SJCRH30 (cell line): ENCODE measurements at regions not wholly inside any gene's neighbourhood (a gene's known extent, or its start where the extent isn't known, plus 50 kb on each side); places are given as distances from the start of the nearest gene placed in this dataset.
"Not testable (repeated sequence)": the region's sequence is repeated elsewhere in the genome, so short reads cannot be mapped to it uniquely, and the experiment has no call there.

Experiments
- DNase-seq, 2 experiments: peaks; one replicate each; pipeline ENCODE4 v3.0.0-alpha.2; 2015 to 2020
- H3K27ac ChIP-seq: fragments of 250-450 bp; sonication (Bioruptor Pico); 2 replicates; pipeline ENCODE4 v1.5.1; 2020; ENCODE audit warnings: mild to moderate bottlenecking, moderate library complexity
- H3K27me3 ChIP-seq: fragments of 250-450 bp; sonication (Bioruptor Pico); 2 replicates; pipeline ENCODE4 v1.5.1; 2020; ENCODE audit warnings: mild to moderate bottlenecking, moderate library complexity
- H3K36me3 ChIP-seq: fragments of 250-450 bp; sonication (Bioruptor Pico); 2 replicates; pipeline ENCODE4 v1.5.1; 2020; ENCODE audit warnings: mild to moderate bottlenecking, moderate library complexity
- H3K4me1 ChIP-seq: fragments of 250-450 bp; sonication (Bioruptor Pico); 2 replicates; pipeline ENCODE4 v1.5.1; 2020; ENCODE audit warnings: mild to moderate bottlenecking, moderate library complexity
- H3K4me3 ChIP-seq: fragments of 250-450 bp; sonication (Bioruptor Pico); 2 replicates; pipeline ENCODE4 v1.5.1; 2020; ENCODE audit warnings: mild to moderate bottlenecking, moderate library complexity
- H3K9me3 ChIP-seq: fragments of 250-450 bp; sonication (Bioruptor Pico); replicated peaks from 2 replicates; pipeline ENCODE4 v1.5.1; 2020; ENCODE audit warnings: mild to moderate bottlenecking, moderate library complexity

DNA sequence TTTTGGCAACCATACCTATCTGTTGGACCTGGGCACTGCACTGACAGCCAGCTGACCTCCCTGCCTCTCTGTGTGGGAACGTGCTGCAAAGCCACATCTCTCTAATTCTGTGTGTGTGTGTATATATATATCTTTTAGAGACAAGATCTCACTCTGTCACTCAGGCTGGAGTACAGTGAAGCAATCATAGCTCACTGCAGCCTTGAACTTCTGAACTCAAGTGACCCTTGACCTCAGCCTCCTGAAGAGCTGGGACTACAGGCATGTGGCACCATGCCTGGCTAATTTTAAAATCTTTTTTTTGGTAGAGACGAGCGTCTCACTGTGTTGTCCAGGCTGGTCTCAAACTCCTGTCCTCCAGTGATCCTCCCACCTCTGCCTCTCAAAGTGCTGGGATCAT, 282.2 kb upstream of the PLGLB2 start:
- H3K4me3 ChIP-seq, H3K9me3 ChIP-seq, H3K4me1 ChIP-seq, H3K27ac ChIP-seq, H3K36me3 ChIP-seq, DNase-seq, H3K27me3 ChIP-seq: not testable (repeated sequence)

DNA sequence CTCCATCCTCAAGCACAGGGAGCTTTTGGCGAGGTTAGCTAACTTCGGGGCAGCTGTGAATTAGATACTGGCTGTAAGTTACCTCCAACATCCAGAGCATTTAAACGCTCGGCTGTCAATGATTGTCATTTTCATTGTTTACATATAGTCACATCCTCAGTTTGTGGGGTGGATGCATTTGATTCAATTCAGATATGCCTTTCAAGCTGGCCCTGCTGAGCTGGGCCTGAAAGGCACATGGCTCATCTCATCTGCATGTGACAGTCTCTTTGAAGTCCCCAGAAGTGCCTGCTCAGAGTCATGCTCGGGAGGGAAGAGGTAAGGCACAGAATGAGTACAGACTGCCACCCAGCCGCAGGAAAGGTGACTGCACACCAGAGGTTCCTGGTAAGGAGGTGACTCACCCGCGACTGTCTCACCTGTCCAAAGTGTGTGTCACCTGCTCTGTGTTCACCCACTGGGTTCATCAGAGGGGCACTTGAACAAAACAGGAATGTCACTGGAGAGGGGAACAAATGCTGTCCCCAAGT, 281.2 kb upstream of the PLGLB2 start:
- H3K36me3 ChIP-seq, H3K27me3 ChIP-seq, H3K27ac ChIP-seq, H3K9me3 ChIP-seq, DNase-seq, H3K4me1 ChIP-seq, H3K4me3 ChIP-seq: not testable (repeated sequence)

DNA sequence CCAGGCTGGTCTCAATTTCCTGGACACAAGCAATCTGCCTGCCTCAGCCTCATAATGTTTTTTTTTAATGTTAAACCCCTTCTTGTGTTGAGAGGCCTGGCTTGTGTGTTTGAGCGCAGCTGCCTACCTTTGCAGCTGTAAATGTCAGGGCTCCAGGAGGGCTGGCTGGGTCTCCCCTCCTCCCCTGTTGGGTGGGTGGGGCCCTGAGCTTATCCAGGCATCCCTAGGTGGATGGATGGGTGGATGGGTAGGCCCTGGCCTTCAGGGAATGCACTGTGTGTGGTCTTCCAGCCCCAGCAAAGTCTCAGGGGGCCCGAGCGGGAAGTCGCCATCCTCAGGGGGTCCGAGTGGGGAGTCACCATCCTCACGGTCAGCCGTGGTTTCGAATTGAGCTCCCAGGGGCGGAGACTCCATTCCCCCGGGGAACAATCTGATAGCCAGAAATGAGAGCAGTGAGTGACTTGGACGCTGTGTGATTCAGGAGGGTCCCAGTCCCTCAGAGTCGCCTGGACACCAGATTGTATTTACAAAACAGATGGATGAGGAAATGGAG, 279.4 kb upstream of the PLGLB2 start:
- not testable (repeated sequence) for H3K27me3 ChIP-seq, H3K36me3 ChIP-seq, H3K4me1 ChIP-seq, H3K9me3 ChIP-seq
- peak overlapping the region; percentile 41 for H3K27ac ChIP-seq
- peak; percentile 85 to 88 for DNase-seq
- H3K4me3 ChIP-seq = peak overlapping the region; percentile 24

DNA sequence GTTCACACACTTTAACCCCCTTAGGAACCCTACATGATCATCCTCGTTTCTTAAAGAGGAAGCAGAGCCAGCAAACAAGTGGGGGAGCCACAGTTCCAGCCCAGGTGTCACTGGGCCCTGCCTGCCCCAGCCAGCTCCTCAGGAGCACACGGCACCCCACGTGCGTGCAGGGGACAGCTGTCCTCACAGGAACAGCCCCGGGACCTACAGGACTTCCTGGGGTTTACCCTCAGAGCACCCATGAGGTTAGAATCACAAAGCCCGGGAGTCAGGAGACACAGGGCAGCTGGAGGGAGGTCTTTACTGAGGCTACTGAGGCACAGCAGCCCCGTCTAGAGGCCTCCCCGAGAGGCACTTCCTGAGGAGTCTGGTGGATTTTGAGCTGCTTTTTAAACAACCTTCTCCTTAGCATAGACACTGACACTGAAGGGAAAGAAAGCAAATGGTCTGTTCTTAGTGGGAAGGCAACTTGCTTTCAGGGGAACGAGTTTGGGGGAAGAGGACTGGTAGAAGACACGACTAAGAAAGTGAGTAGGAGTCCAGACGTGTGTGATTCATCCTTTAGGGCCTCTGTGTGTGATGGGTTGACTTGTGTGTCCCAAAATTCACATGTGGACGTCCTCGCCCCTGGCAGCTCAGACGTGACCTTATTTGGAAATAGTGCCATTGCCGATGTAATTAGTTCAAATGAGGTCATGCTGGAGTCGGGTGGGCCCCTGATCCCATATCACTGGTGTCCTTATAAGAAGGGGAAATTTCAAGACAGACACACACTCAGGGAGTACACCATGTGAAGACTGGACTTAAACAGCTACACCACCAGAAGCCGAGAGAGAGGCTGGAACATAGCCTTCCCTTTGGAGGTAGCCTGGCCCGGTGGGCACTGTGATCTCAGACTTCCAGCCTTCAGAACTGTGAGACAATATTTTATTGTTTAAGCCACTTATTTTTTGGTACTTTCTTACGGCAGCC, 278.4 kb upstream of the PLGLB2 start:
- not testable (repeated sequence) for H3K4me1 ChIP-seq, H3K36me3 ChIP-seq, H3K27me3 ChIP-seq, H3K9me3 ChIP-seq
- peak; percentile 83 to 87 for DNase-seq
- H3K27ac ChIP-seq = peak overlapping the region; percentile 78
- peak overlapping the region; percentile 31 for H3K4me3 ChIP-seq

DNA sequence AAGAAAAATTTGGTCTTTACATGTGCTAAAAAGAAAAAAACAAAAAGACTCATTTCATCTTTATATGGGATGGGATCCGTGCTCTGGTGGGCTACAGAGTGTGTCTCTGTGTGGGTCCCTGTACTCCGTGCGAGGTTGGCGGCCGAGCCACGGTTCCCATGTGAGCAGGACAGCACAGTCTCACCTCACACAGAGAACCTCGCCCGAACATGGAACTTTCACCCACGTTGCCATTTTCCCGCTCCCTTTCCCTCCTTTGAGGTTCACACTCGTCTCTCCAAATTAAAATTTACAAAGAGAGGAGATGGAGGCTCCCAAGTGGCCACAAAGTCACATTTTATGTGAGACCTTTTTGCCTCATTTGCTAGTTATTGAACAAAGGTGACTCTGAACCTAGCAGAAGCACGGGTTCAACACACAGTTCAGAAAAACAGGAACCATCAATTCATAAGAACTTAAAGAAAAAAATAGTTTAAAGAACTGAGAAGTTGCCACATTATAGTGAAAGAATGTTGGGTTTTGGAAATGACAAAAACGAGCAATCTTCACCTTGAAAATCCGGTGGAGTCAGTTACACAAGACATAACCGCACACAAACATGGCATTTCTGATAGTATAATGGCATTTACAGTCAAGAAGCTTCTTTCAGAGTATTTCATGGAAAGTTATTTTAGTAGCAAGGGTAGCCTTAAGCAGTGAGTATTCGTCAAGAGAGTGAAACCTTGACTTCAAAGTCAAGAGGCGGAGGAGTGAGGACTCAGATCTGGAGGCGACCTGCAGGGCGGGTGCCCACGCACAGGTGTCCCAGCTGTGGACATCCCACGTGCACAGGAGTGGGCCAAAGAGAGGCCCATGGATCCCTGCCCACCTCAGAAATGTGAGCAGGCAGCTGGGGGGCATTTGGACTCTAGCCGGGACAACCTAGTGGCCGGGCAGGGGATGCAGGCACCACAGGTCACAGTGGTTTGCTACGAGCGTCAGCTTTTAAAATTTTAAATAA, 277.2 kb upstream of the PLGLB2 start:
- not testable (repeated sequence) for H3K4me1 ChIP-seq, H3K27ac ChIP-seq, H3K4me3 ChIP-seq, H3K27me3 ChIP-seq, H3K9me3 ChIP-seq, DNase-seq, H3K36me3 ChIP-seq

DNA sequence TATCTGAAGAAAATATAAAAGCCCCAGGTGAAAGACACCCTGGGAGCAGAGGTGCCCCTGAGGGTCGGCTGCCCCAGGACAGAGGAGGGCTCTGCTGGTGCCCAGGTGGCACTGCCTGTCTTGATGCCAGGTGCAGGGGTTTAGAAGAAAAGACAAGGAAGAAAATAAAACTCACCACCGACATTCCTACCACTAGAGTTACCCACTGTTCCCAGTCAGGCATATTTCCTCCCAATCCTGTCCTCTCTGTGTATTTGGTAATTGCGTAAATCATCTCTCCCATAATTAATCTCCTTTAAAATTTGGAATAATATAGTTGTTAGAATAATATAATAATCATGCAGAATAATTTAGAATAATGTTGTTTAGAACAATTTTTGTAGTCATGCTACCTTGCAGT, 276.4 kb upstream of the PLGLB2 start:
- H3K27me3 ChIP-seq = not testable (repeated sequence)

DNA sequence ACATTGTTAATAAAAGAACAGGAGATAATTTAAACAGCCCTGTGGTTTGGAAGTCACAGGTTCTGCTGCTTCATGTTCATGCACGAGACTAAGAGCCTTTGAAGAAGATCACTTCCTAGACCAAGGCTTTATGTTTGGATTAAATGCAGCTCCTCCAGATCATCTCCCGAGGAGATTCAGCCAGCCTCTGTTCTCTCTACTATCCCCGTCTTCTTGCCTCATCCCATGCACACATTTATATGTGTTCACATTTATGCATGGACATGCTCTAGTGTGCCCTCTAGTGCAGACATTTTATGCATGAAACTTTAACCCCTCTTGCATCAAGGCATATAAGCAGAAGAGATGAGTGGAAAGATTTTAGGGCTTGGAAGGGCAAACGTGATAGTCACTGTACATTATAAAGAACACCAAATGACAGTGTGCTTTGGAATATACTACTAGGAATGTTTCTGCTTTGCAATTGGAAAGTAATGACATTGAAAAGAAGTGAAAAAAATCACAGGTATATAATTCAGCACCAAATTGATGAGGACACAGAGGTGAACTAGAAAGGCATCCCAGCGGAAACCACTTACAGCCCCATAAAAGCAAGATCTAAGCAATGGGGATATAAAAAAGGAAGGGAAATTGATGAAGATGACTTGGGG, 271.5 kb upstream of the PLGLB2 start:
- not testable (repeated sequence) for DNase-seq, H3K4me3 ChIP-seq, H3K27ac ChIP-seq, H3K9me3 ChIP-seq, H3K4me1 ChIP-seq, H3K36me3 ChIP-seq, H3K27me3 ChIP-seq

More for the DNA sequence above, 276.4 kb upstream of the PLGLB2 start:
- not testable (repeated sequence) for H3K27ac ChIP-seq, H3K4me3 ChIP-seq, H3K9me3 ChIP-seq, DNase-seq, H3K4me1 ChIP-seq, H3K36me3 ChIP-seq

DNA sequence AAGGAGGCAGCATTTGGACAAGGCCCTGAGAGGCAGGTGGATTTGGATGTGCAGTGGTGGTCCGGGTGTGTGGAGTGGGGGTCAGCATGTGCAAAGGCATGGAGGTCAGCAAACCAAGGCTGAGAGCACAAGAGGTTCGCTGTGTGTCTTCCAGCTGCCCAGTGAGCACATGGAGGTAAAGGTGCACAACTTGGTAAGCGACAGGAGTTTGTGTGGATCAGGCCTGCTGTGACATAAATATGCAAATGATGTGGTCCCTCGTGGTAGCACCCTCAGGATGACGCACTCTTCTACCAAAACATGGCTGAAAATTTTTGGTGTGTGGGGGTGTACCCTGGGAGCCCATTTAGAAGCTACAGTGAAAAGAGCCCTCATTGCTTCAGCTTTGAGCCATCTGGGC, 271.0 kb upstream of the PLGLB2 start:
- not testable (repeated sequence) for H3K27ac ChIP-seq, H3K9me3 ChIP-seq, DNase-seq, H3K4me3 ChIP-seq, H3K27me3 ChIP-seq, H3K36me3 ChIP-seq, H3K4me1 ChIP-seq

DNA sequence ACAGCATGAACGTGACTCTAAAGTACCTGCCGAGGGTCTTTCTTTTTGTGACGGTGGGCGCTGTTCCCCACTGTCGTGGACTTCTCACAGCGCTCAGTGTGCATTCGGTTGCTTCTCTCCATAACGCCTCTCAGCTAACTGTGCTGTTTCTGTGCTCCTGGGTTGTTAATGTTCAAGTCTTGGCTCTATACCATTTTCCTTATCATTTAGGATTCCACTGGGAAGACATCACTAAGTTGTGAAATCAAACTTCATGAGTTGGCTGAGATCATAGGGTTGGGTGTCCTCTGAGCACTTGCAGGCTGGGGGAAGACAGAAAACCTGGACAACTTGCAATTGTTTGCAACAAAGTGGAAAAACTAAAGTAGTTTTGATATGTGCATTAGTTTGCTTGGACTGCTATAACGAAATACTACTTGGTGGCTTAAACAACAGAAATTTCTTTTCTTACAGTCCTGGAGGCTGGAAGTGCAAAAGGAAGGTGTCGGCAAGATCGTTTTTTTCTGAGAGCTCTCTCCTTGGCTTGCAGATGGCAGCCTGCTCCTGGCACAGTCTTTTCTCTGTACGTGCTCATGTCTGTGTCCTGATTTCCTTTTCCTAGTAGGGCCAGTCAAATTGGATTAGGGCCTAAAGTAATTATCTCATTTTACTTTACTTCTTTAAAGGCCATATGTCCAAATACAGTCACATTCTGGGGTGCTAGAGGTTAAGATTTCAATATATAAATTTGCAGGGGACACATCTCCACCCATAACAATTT, 270.0 kb upstream of the PLGLB2 start:
- not testable (repeated sequence) for DNase-seq, H3K27me3 ChIP-seq, H3K36me3 ChIP-seq, H3K4me1 ChIP-seq, H3K27ac ChIP-seq, H3K4me3 ChIP-seq, H3K9me3 ChIP-seq

DNA sequence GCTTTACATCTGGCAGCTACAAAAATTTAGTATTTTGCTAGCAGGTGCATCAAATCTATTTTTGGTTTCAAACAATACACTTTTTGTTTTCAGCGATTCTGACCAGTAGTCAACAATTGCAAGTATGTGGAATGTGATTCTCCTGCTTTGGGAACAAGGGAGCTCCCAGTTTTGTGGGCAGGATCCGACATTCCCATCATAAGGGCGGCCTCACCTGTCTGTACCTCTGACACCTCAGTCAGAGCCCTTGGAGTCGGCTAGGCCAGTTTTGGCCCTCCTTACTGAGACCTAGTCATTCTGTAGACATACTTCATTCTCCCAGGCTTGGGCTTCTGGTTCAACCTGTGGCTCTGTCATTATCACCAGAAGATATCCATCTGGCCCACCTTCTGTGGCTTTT, 269.0 kb upstream of the PLGLB2 start:
- DNase-seq, H3K4me3 ChIP-seq, H3K4me1 ChIP-seq, H3K27ac ChIP-seq, H3K27me3 ChIP-seq, H3K9me3 ChIP-seq, H3K36me3 ChIP-seq: not testable (repeated sequence)

DNA sequence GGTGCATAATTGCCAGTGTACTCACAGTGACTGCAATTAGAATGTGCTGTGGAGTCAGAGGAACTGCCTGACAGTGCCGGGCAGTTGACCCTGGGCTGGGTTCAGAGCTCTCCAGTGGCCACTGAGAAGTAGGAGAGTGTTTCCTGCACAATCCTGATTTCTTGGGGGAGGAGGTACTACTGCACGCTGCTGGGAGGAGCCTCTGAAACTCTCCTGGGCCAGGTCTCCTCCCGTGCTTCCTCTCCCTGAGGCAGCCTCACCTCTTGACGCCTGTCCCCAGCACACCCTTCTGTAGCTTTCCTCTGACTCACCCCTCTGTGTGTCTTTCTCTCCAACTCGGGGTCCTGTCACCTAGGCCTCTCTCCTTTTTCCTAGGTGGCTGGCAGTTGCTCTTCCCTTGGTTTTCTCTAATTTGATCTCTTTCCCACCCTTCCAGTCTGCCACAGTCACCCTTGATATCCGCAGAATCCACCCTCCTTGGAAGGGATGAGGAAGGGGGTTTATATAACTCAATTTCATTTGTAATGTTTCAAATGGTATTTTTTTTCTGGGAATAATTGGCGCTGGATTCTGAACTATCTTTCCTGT, 264.7 kb upstream of the PLGLB2 start:
- H3K4me3 ChIP-seq, H3K27me3 ChIP-seq, DNase-seq, H3K27ac ChIP-seq, H3K36me3 ChIP-seq, H3K9me3 ChIP-seq, H3K4me1 ChIP-seq: not testable (repeated sequence)

DNA sequence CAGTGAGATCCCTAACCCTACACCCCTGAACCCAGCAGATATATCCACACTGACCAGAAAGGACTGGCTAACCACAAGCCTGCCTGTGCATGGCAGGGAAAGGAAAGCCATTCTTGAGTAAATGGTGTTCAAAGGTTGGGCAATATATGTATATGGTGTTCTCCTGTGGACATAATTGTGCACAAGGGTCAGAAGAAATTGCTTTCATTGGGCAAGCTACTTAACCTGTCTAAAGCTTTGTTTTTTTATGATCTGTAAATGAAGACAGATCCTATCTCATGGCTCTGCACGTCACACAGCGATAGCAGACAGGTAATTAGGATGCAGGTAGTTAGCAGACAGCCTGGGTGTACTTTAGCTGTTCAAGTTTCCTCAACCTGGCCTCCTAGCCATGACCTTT, 263.5 kb upstream of the PLGLB2 start:
- not testable (repeated sequence) for H3K27ac ChIP-seq, DNase-seq, H3K36me3 ChIP-seq, H3K4me1 ChIP-seq, H3K4me3 ChIP-seq, H3K27me3 ChIP-seq, H3K9me3 ChIP-seq

DNA sequence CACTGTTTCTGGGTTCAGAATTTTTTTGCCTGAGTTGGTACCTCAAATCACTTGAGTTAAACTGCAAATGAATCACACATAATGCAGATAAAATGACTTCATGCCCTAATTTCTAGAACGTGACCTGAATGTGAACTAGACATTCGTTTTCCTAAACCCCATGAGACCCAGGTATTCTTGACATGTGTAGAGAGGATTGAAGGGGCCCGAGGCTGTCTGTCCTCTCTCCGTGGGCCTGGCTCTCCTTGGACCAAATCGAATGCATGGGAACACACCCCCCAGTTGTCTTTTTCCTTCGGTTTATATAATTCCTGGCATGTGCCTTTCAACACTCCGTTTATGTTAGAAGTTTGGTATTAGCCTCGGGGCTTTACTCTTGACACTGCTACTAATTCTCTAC, 262.4 kb upstream of the PLGLB2 start:
- H3K27me3 ChIP-seq, H3K4me1 ChIP-seq, H3K9me3 ChIP-seq, H3K36me3 ChIP-seq, H3K27ac ChIP-seq, H3K4me3 ChIP-seq: not testable (repeated sequence)
- DNase-seq = peak; percentile 36 to 50

DNA sequence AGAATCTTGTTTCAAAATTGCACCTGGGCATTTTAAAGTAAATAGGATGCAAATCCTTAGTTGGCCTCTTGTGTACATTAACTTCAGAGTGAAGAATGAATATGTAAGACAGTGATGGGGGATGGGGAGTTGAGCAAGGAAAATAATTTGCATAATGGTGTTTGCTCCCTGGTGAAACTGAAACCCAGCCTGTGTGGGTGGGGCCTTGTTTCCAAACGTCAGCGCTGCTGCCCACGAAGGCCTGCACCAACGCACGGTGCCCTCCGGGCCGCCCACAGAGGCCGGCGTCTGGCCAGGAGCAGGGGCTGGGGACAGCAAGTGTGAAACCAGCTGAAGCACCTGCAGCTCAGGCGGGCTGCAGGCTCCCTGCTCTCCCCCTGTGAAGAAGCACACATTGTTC, 262.0 kb upstream of the PLGLB2 start:
- H3K36me3 ChIP-seq, H3K27ac ChIP-seq, H3K4me1 ChIP-seq, H3K27me3 ChIP-seq, H3K9me3 ChIP-seq, H3K4me3 ChIP-seq: not testable (repeated sequence)
- peak in 1 of 2 experiments; percentile 38 for DNase-seq
